ENCODE measurements at regions not wholly inside any gene's neighbourhood (a gene's known extent, or its start where the extent isn't known, plus 50 kb on each side); places are given as distances from the start of the nearest gene placed in this dataset.

GRCh38 chr4:119692001-119692400 is 63.4 kb upstream of the PDE5A start:
- TF ChIP-seq CTCF (conservative IDR thresholded peaks at IDR 0.05; ENCODE audit: low read depth, low read length) (0 out of 2 replicates have a peak, but pooled peaks have one; percentile 11), EZH2phosphoT487 (IDR thresholded peaks at IDR 0.05; ENCODE audit: borderline replicate concordance, low read length) (no peak)
